Lower leg skin (tissue), 3 donors: ENCODE measurements at regions not wholly inside any gene's neighbourhood (a gene's known extent, or its start where the extent isn't known, plus 50 kb on each side); places are given as distances from the start of the nearest gene placed in this dataset.

Source experiments
- POLR2A ChIP-seq, 2 donors: fragments of 450-650 bp; IDR thresholded peaks; one replicate each; pipeline ENCODE4 v1.6.1; 2016 to 2017; ENCODE audit warnings: antibody characterized with exemption in 2 of 2, mild to moderate bottlenecking in 1 of 2, moderate library complexity in 1 of 2
- TF ChIP-seq, protein P1 (sequence below), 3 donors: fragments of 450-650 bp; IDR thresholded peaks; one replicate each; pipeline ENCODE4 v1.5.1; 2016; ENCODE audit warnings: antibody characterized with exemption in 3 of 3, mild to moderate bottlenecking in 3 of 3, moderate library complexity in 2 of 3

DNA sequence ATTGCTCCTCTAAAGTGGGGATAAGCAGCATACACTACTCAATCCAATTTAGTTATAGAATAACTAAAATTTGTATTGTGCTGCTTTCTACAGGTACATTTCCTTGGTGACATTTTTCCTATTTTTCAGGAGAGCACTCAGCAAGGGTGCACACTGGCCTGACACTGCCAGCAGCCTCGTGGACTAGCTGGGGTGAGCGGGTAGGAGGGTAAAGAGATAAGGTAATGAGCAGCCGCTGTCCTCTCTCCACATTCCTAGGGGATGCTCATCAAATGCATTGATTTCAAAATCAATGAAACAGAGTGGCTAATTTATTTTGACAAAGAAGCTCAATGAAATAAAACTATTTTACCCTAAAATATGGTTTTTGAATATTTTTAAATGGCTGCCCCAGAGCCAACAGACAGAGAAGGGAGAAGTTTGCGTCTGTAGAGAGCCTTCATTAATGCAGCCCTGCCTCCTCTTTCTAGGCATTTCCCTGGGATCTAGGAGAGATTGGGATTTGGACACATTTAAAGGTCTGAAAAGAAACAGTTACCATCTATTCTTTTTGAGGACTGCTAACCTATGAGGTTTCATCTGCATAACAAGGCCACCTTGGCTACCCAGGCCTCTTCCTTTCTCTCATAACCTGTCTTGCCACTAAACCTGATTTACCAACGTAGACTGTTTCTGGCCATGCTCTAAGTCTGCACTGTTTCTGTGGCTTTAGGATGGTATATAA lies 561.0 kb downstream of the IPMK start:
- TF ChIP-seq, protein P1, sequence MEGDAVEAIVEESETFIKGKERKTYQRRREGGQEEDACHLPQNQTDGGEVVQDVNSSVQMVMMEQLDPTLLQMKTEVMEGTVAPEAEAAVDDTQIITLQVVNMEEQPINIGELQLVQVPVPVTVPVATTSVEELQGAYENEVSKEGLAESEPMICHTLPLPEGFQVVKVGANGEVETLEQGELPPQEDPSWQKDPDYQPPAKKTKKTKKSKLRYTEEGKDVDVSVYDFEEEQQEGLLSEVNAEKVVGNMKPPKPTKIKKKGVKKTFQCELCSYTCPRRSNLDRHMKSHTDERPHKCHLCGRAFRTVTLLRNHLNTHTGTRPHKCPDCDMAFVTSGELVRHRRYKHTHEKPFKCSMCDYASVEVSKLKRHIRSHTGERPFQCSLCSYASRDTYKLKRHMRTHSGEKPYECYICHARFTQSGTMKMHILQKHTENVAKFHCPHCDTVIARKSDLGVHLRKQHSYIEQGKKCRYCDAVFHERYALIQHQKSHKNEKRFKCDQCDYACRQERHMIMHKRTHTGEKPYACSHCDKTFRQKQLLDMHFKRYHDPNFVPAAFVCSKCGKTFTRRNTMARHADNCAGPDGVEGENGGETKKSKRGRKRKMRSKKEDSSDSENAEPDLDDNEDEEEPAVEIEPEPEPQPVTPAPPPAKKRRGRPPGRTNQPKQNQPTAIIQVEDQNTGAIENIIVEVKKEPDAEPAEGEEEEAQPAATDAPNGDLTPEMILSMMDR (IDR thresholded peaks at IDR 0.05) = no peak
- no peak for TF ChIP-seq POLR2A (IDR thresholded peaks at IDR 0.05)
